Neural progenitor cell (in vitro differentiated cells): ENCODE measurements at regions not wholly inside any gene's neighbourhood (a gene's known extent, or its start where the extent isn't known, plus 50 kb on each side); places are given as distances from the start of the nearest gene placed in this dataset.

Experiments used
- CTCF ChIP-seq: fragments of 200-600 bp; sonication (generic); IDR thresholded peaks from 2 replicates; pipeline ENCODE4 v1.5.1; 2017; ENCODE audit warnings: antibody characterized with exemption, mild to moderate bottlenecking
- EZH2 ChIP-seq: fragments of 200-600 bp; sonication (generic); IDR thresholded peaks from 2 replicates; pipeline ENCODE4 v1.6.1; 2017; ENCODE audit warnings: antibody characterized with exemption, mild to moderate bottlenecking, moderate library complexity

GRCh38 chr3:45311953-45312801, 76.2 kb upstream of the LARS2 start:
- TF ChIP-seq CTCF (no peak), EZH2 (no peak)
